Colonic mucosa (tissue), 4 donors: ENCODE measurements at regions not wholly inside any gene's neighbourhood (a gene's known extent, or its start where the extent isn't known, plus 50 kb on each side); places are given as distances from the start of the nearest gene placed in this dataset.
"Not testable (repeated sequence)": the region's sequence is repeated elsewhere in the genome, so short reads cannot be mapped to it uniquely, and the experiment has no call there.

Source experiments
- DNase-seq: peaks from one replicate; pipeline ENCODE4 v3.0.0-alpha.2; 2020
- H3K27ac ChIP-seq: fragments of 200-600 bp; one replicate; pipeline ENCODE4 v1.8.0; 2021
- H3K27me3 ChIP-seq: fragments of 200-600 bp; one replicate; pipeline ENCODE4 v1.8.0; 2021
- H3K36me3 ChIP-seq: fragments of 200-600 bp; one replicate; pipeline ENCODE4 v1.8.0; 2021
- H3K4me1 ChIP-seq: fragments of 200-600 bp; one replicate; pipeline ENCODE4 v1.8.0; 2021; ENCODE audit warnings: mild to moderate bottlenecking
- H3K4me3 ChIP-seq: fragments of 200-600 bp; one replicate; pipeline ENCODE4 v1.8.0; 2021
- H3K9ac ChIP-seq, 2 donors: one replicate each; pipeline ENCODE4 v1.7.0; 2013; ENCODE audit warnings: control low read depth in 2 of 2, low read depth in 2 of 2, low read length in 2 of 2
- H3K9me3 ChIP-seq: fragments of 200-600 bp; one replicate; pipeline ENCODE4 v1.8.0; 2021
- intact Hi-C: fragments of 100-400 bp; cut with DNase I; formaldehyde crosslinking; loops from one replicate; pipeline ENCODE4 v1.14.1; 2022
- TF ChIP-seq, protein P1 (sequence below): fragments of 200-600 bp; IDR thresholded peaks from one replicate; pipeline ENCODE4 v1.8.0; 2022; ENCODE audit warnings: antibody characterized with exemption, mild to moderate bottlenecking
- donor health status: healthy.
- donor health status: DM: no; HTN: no; CAD: no.
- donor health status: DM: no; HTN: no; CAD: no.

DNA sequence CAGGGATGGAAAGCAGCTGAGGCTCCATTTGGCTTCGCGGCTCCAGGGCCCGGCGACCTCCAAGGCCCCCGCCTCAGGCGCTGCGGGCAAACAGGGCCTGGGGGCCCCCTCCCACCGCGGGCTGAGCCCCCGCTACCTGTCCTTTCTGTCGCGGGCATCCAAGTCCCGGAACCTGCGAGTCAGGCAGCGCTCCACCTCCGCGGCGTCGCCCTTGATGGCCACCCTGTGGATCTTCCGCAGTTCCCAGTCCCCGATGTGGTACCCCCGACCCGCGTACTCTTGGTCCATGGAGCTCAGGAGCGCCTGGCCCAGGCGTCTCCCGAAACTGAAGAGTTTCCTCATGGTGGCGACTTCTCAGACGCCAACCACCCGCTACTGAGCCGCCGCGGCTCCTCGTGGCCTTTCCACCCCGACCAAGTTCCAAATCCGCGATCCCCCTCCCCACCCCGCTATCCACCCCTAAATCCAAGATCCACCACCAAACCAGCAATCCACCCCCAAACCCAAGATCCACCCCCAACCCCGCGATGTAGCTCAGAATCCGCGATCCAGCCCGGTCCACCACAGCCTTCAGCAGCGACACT is 86.5 kb upstream of the CCDC180 start:
- no peak for DNase-seq
- H3K4me1 ChIP-seq = no peaks in the 10 kb centered on the region
- no peak overlapping the region for H3K9ac ChIP-seq
- no peak overlapping the region for H3K27ac ChIP-seq
- no peak overlapping the region for H3K4me3 ChIP-seq
- no peaks in the 10 kb centered on the region for H3K36me3 ChIP-seq
- H3K9me3 ChIP-seq = no peaks in the 10 kb centered on the region
- peaks cover 46% of the 10 kb centered on the region for H3K27me3 ChIP-seq
- intact Hi-C loops = no loop called here
- TF ChIP-seq, protein P1, sequence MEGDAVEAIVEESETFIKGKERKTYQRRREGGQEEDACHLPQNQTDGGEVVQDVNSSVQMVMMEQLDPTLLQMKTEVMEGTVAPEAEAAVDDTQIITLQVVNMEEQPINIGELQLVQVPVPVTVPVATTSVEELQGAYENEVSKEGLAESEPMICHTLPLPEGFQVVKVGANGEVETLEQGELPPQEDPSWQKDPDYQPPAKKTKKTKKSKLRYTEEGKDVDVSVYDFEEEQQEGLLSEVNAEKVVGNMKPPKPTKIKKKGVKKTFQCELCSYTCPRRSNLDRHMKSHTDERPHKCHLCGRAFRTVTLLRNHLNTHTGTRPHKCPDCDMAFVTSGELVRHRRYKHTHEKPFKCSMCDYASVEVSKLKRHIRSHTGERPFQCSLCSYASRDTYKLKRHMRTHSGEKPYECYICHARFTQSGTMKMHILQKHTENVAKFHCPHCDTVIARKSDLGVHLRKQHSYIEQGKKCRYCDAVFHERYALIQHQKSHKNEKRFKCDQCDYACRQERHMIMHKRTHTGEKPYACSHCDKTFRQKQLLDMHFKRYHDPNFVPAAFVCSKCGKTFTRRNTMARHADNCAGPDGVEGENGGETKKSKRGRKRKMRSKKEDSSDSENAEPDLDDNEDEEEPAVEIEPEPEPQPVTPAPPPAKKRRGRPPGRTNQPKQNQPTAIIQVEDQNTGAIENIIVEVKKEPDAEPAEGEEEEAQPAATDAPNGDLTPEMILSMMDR = no peak

DNA sequence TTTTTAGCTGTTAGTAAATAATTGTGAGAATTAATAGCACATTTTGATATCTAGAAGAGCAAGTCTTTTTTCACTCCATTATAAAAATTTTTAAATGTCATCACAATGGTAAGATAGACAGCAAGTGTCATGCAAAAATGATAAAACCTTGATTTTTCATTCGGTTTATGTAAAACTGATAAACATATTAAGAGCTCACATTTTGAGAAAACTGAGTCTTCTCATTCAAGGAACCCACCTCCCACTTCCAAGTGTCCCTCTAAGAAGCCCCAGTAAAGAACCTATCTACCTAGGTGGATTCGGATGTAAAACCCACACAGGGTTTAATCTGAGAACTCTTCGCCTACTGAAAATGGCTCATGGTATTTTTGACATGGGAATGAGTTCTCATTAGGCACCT is 87.1 kb upstream of the CCDC180 start:
- intact Hi-C loops, H3K36me3 ChIP-seq, DNase-seq, H3K9me3 ChIP-seq, H3K9ac ChIP-seq, H3K4me3 ChIP-seq, H3K27ac ChIP-seq, H3K4me1 ChIP-seq: not testable (repeated sequence)
- peaks cover 46% of the 10 kb centered on the region for H3K27me3 ChIP-seq

DNA sequence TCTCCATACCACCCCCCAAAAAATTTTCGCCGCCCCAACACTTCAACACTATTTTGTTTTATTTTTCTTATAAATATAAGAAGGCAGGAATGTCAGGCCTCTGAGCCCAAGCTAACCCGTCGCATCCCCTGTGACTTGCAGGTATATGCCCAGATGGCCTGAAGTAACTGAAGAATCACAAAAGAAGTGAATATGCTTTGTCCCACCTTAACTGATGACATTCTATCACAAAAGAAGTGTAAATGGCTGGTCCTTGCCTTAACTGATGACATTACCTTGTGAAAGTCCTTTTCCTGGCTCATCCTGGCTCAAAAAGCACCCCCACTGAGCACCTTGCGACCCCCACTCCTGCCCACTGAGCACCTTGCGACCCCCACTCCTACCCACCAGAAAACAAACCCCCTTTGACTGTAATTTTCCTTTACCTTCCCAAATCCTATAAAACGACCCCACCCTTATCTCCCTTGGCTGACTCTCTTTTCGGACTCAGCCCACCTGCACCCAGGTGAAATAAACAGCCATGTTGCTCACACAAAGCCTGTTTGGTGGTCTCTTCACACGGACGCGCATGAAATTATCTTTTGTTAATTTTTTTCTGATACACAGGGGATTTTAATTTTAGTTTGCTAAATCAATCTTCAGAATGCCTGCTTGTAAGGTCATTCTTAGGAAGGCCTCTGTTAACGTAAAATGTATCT is 87.9 kb upstream of the CCDC180 start:
- H3K27me3 ChIP-seq = peaks cover 46% of the 10 kb centered on the region
- intact Hi-C loops, H3K27ac ChIP-seq, H3K9ac ChIP-seq, H3K4me3 ChIP-seq, H3K36me3 ChIP-seq, H3K9me3 ChIP-seq, H3K4me1 ChIP-seq, DNase-seq: not testable (repeated sequence)

DNA sequence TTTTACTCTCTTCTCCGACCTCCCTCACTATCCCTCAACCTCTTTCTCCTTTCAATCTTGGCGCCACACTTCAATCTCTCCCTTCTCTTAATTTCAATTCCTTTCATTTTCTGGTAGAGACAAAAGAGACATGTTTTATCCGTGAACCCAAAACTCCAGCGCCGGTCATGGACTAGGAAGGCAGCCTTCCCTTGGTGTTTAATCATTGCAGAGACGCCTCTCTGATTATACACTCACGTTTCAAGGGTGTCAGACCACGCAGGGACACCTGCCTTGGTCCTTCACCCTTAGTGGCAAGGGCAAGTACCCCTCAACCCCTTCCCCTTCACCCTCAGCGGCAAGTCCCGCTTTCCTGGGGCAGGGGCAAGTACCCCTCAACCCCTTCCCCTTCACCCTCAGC is 92.3 kb upstream of the CCDC180 start:
- H3K9me3 ChIP-seq, DNase-seq, H3K36me3 ChIP-seq, intact Hi-C loops, H3K9ac ChIP-seq, H3K27me3 ChIP-seq, H3K4me1 ChIP-seq, H3K4me3 ChIP-seq, H3K27ac ChIP-seq: not testable (repeated sequence)

DNA sequence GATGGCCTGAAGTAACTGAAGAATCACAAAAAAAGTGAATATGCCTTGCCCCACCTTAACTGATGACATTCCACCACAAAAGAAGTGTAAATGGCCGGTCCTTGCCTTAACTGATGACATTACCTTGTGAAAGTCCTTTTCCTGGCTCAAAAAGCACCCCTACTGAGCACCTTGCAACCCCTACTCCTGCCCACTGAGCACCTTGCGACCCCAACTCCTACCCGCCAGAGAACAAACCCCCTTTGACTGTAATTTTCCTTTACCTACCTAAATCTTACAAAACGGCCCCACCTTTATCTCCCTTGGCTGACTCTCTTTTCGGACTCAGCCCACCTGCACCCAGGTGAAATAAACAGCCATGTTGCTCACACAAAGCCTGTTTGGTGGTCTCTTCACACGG is 92.9 kb upstream of the CCDC180 start:
- H3K27me3 ChIP-seq, DNase-seq, H3K9ac ChIP-seq, H3K27ac ChIP-seq, H3K9me3 ChIP-seq, intact Hi-C loops, H3K36me3 ChIP-seq, H3K4me3 ChIP-seq, H3K4me1 ChIP-seq: not testable (repeated sequence)

DNA sequence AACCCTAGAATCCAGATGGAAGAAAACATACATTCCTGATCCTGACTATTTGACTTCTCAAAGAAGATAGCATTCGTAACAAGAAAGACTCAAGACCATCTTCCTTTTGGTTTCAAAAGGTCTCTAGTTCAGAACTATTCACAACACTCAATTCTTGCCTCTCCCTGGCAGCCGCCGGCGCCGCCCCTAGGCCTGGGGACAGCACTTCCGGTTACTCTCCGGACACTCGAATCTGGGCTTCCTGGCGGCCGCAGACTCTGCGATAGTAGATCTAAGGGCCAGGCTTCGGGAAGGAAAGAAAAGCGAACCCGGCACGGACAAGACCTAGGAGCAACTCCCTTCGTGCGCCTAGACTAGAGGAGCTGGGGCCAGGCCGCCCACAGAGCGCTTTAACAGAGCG is 107.8 kb upstream of the CCDC180 start:
- intact Hi-C loops, H3K4me1 ChIP-seq, H3K9ac ChIP-seq, H3K27me3 ChIP-seq, H3K9me3 ChIP-seq, H3K36me3 ChIP-seq, H3K4me3 ChIP-seq, DNase-seq, H3K27ac ChIP-seq: not testable (repeated sequence)

DNA sequence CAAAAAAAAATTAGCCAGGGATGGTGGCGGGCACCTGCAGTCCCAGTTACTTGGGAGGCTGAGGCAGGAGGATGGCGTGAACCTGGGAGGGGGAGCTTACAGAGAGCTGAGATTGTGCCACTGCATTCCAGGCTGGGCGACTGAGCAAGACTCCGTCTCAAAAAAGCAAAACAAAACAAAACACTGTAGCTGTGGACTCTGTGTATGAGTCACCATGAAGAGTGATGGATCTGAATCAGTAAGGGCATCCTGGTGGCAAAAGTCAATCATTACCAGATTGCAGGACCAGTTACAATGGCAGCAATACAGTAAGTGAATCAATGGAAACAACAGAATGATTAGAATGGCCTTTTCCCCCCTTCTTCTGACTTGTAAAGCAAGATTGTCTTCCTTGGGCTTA is 113.7 kb upstream of the CCDC180 start:
- H3K27me3 ChIP-seq, DNase-seq, H3K36me3 ChIP-seq, H3K4me1 ChIP-seq, intact Hi-C loops, H3K27ac ChIP-seq, H3K9ac ChIP-seq, H3K4me3 ChIP-seq, H3K9me3 ChIP-seq: not testable (repeated sequence)

DNA sequence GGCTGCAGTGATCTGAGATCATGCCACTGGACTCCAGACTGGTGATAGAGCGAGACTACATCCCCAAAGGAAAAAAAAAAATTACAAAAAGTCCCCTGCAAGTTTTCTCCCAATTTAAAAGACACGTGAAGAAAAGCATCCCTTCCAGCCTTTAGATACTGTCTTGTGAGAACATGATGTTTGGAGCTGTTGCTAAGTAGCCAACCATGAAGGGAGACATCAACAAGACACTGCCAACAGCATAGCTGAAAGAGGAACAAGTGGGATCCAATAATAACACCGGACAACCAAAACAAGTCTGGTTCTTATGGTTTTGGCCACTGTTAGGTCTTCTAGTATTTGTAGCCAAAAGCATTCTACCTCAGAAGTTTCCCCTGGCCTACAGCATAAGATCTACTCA is 118.9 kb upstream of the CCDC180 start:
- Histone ChIP-seq H3K36me3 (no peaks in the 10 kb centered on the region), H3K4me1 (no peaks in the 10 kb centered on the region), H3K9me3 (no peaks in the 10 kb centered on the region), H3K9ac (no peak overlapping the region), H3K27me3 (no peaks in the 10 kb centered on the region), H3K27ac (no peak overlapping the region), H3K4me3 (no peak overlapping the region)
- intact Hi-C loops = no loop called here
- no peak for DNase-seq
- TF ChIP-seq, protein P1 = no peak

DNA sequence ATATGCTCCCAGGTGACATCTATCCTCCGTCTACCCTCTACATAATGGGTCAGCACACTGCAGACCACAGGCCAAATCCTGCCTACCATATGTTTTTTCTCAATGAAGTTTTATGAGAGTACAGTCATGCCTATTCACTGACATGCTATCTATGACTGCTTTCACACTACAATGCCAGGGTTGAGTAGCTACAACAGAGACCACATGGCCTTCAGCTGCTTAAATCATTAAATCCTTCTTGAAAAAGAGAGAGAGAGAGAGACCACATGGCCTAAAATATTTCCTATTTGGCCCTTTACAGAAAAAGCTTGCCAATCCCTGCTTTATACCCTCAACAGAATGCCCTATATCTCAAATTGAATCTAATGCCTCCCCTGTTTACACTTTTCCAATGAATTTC is 119.8 kb upstream of the CCDC180 start:
- H3K9ac ChIP-seq, H3K27me3 ChIP-seq, H3K36me3 ChIP-seq, H3K27ac ChIP-seq, H3K4me3 ChIP-seq, H3K4me1 ChIP-seq, intact Hi-C loops, DNase-seq, H3K9me3 ChIP-seq: not testable (repeated sequence)
